ENCODE measurements at regions not wholly inside any gene's neighbourhood (a gene's known extent, or its start where the extent isn't known, plus 50 kb on each side); places are given as distances from the start of the nearest gene placed in this dataset.

DNA sequence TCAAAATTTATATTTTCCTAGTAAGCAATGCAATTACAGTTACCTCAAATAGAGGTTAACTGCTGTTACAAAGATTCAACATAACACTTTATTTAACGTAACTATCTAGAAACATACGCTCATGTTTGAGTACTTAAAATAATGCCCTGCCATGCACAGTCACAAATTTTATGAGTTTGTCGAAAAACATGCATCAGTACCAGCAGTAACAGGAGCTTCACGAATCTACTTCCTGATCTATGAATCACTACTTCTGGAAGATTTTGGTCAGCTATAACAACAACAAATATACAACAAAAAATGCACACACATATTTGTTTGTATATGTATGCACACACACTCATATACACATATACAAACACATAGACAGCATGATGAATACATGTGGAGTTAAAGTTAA is 881.8 kb downstream of the FSCB start:
- TF ChIP-seq ZNF565 (CRISPR knock-in tag; conservative IDR thresholded peaks at IDR 0.05; ENCODE audit: low read depth) (no peak), ZFP3 (CRISPR knock-in tag; IDR thresholded peaks at IDR 0.05) (no peak), SNAI2 (CRISPR knock-in tag; IDR thresholded peaks at IDR 0.05) (no peak), BACH2 (CRISPR knock-in tag; IDR thresholded peaks at IDR 0.05; ENCODE audit: borderline replicate concordance) (no peak), PPARA (CRISPR knock-in tag; IDR thresholded peaks at IDR 0.05; ENCODE audit: borderline replicate concordance) (no peak), ISL1 (CRISPR knock-in tag; IDR thresholded peaks at IDR 0.05) (no peak), OSR1 (CRISPR knock-in tag; IDR thresholded peaks at IDR 0.05) (no peak), POU6F1 (CRISPR knock-in tag; IDR thresholded peaks at IDR 0.05; ENCODE audit: borderline replicate concordance, low read depth) (no peak), ZNF8 (CRISPR knock-in tag; IDR thresholded peaks at IDR 0.05) (no peak), ZC3H10 (CRISPR knock-in tag; IDR thresholded peaks at IDR 0.05) (no peak), TOX (CRISPR knock-in tag; IDR thresholded peaks at IDR 0.05; ENCODE audit: borderline replicate concordance) (no peak), ARNTL (CRISPR knock-in tag; IDR thresholded peaks at IDR 0.05; ENCODE audit: borderline replicate concordance, low read depth) (no peak), CSDC2 (CRISPR knock-in tag; IDR thresholded peaks at IDR 0.05) (no peak), GLIS3 (CRISPR knock-in tag; IDR thresholded peaks at IDR 0.05) (no peak), RARB (CRISPR knock-in tag; IDR thresholded peaks at IDR 0.05) (no peak), TCF4 (CRISPR knock-in tag; IDR thresholded peaks at IDR 0.05; ENCODE audit: borderline replicate concordance) (no peak)
- TF ChIP-seq, protein P1, sequence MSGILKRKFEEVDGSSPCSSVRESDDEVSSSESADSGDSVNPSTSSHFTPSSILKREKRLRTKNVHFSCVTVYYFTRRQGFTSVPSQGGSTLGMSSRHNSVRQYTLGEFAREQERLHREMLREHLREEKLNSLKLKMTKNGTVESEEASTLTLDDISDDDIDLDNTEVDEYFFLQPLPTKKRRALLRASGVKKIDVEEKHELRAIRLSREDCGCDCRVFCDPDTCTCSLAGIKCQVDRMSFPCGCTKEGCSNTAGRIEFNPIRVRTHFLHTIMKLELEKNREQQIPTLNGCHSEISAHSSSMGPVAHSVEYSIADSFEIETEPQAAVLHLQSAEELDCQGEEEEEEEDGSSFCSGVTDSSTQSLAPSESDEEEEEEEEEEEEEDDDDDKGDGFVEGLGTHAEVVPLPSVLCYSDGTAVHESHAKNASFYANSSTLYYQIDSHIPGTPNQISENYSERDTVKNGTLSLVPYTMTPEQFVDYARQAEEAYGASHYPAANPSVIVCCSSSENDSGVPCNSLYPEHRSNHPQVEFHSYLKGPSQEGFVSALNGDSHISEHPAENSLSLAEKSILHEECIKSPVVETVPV (CRISPR knock-in tag; IDR thresholded peaks at IDR 0.05) = no peak
- TF ChIP-seq, protein P2, sequence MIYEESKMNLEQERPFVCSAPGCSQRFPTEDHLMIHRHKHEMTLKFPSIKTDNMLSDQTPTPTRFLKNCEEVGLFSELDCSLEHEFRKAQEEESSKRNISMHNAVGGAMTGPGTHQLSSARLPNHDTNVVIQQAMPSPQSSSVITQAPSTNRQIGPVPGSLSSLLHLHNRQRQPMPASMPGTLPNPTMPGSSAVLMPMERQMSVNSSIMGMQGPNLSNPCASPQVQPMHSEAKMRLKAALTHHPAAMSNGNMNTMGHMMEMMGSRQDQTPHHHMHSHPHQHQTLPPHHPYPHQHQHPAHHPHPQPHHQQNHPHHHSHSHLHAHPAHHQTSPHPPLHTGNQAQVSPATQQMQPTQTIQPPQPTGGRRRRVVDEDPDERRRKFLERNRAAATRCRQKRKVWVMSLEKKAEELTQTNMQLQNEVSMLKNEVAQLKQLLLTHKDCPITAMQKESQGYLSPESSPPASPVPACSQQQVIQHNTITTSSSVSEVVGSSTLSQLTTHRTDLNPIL (CRISPR knock-in tag; IDR thresholded peaks at IDR 0.05; ENCODE audit: low read depth) = no peak
- TF ChIP-seq, protein P3, sequence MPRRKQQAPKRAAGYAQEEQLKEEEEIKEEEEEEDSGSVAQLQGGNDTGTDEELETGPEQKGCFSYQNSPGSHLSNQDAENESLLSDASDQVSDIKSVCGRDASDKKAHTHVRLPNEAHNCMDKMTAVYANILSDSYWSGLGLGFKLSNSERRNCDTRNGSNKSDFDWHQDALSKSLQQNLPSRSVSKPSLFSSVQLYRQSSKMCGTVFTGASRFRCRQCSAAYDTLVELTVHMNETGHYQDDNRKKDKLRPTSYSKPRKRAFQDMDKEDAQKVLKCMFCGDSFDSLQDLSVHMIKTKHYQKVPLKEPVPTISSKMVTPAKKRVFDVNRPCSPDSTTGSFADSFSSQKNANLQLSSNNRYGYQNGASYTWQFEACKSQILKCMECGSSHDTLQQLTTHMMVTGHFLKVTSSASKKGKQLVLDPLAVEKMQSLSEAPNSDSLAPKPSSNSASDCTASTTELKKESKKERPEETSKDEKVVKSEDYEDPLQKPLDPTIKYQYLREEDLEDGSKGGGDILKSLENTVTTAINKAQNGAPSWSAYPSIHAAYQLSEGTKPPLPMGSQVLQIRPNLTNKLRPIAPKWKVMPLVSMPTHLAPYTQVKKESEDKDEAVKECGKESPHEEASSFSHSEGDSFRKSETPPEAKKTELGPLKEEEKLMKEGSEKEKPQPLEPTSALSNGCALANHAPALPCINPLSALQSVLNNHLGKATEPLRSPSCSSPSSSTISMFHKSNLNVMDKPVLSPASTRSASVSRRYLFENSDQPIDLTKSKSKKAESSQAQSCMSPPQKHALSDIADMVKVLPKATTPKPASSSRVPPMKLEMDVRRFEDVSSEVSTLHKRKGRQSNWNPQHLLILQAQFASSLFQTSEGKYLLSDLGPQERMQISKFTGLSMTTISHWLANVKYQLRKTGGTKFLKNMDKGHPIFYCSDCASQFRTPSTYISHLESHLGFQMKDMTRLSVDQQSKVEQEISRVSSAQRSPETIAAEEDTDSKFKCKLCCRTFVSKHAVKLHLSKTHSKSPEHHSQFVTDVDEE (CRISPR knock-in tag; IDR thresholded peaks at IDR 0.05) = no peak
- ATAC-seq = no peak

DNA sequence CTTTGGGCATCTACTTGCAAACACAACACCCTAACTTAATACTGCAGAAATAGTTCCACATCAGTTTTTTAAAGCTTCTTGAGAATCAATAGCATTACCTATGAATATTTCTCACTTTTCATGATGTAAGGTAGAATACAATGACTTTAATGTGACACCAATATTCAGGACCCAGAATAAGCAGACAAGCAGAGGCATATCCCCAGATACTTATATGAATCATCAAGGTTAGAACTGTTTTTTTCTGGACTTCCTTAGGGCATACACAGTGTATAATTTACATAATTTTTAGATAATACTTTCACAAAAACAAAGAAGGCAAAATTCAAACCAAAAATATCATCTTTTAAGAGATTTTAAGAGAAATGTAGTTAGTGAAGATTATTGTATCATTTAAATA is 885.8 kb downstream of the FSCB start:
- TF ChIP-seq TOX (CRISPR knock-in tag; IDR thresholded peaks at IDR 0.05; ENCODE audit: borderline replicate concordance) = no peak
- TF ChIP-seq ZNF565 (CRISPR knock-in tag; conservative IDR thresholded peaks at IDR 0.05; ENCODE audit: low read depth) = no peak
- TF ChIP-seq PATZ1 (CRISPR knock-in tag; IDR thresholded peaks at IDR 0.05; ENCODE audit: borderline replicate concordance) = no peak
- no peak for TF ChIP-seq ARNTL (CRISPR knock-in tag; IDR thresholded peaks at IDR 0.05; ENCODE audit: borderline replicate concordance, low read depth)
- TF ChIP-seq PPARA (CRISPR knock-in tag; IDR thresholded peaks at IDR 0.05; ENCODE audit: borderline replicate concordance) = no peak
- TF ChIP-seq ZNF70 (CRISPR knock-in tag; IDR thresholded peaks at IDR 0.05) = no peak

DNA sequence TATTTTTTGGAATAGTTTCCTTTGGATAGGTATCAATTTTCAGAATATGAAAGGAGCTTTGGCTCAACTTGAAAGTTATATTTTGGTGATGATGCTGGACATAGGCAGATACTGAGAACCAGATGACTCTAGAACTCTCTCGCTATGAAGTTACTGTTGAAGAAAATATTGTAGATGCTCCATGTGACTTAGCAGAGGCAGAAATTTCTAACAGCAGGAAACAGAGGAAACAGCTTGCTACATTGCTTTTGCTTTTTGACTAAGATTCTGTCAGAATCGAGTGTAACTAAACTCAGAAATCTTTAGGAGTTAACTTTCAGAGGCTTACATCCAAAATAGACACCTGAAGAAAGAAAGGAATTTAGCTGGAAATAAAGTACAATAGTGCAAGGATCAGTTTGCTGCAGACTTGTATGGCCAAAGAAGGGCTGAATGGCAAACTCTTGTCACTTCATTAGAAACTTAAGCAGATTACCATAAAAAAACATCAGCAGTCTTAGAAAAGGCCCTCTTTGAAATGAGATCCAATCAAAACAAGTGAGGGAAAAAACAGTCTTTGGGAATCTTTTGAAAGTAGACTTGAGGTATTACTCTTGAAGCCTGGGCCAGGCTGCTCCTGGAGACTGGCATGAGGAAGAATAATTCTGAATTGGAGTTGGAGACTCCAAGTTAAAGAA is 911.8 kb downstream of the FSCB start:
- ATAC-seq = no peak
- TF ChIP-seq ARNTL (CRISPR knock-in tag; IDR thresholded peaks at IDR 0.05; ENCODE audit: borderline replicate concordance, low read depth) (no peak), ZNF70 (CRISPR knock-in tag; IDR thresholded peaks at IDR 0.05) (no peak), RARB (CRISPR knock-in tag; IDR thresholded peaks at IDR 0.05) (no peak), ISL1 (CRISPR knock-in tag; IDR thresholded peaks at IDR 0.05) (no peak), ZNF8 (CRISPR knock-in tag; IDR thresholded peaks at IDR 0.05) (no peak)

More for the DNA sequence above, 885.8 kb downstream of the FSCB start:
- ATAC-seq = no peak
